GM04503 (cell line): ENCODE measurements at regions not wholly inside any gene's neighbourhood (a gene's known extent, or its start where the extent isn't known, plus 50 kb on each side); places are given as distances from the start of the nearest gene placed in this dataset.

ENCODE experiments used
- DNase-seq: peaks from one replicate; pipeline ENCODE4 v3.0.0-alpha.2; 2012; ENCODE audit warnings: low read depth

DNA sequence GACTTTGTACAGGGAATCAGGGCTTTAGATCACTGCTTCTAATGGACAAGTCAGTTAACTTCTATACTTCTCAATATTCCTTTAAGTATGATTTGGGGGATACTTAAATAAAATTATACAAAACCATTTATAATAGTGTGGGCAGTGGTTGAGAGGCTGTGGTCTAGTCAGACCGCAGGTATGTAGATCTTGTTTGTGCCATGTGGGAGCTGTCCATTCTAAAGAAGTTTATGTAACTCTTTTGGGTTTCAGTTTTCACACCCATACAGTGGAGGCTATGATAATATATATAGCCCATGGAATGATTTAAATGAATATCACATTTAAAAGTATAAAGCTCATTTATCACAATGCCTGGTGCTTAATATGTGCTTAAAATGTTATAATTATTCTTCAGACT lies 654.3 kb upstream of the KIF2B start:
- no peak for DNase-seq

DNA sequence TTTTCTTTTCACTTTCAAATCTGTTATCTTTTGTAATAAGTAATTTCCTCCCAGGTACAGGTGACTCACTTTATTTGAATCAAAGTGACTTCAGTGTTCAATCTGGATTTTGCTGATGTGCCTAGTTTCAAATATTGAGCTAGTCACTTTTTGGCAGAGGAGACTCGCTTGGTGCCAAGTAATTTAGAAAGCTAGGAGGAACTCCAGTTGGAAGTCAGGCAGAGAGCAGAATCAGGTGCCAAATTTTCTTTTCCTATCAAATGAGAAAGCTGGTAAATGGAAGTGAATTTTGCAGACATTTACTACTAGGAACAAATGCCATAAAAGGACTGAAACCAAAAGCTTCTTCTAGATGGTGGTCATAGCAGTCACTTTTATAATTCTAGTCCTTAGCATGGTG lies 656.0 kb upstream of the KIF2B start:
- DNase-seq, result no peak

DNA sequence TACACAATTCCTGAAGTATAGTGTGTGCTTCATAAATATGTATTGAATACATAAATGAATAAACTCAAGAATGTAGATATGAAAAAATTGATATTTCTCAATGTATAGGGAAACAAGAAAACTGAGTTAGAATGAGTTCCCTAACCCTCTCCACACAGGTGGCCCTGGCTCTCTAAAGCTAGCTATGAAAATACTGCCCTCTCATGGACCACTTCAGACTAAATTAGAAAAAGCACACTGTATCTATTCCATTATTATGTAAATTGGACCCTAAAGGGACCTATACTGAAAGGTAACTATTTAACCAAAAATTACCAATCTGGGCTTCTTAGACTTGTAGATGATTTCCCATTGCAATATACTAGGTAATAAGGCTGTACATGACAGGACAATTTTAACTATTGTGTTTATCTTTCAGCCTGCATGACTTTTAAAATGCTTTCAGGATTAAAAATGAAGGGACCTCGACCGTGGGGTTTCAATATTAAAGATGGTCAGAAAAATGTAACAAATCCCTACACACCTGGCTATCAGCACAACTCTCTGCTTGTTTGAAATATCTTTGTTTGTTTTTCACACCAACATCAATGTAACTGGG lies 672.5 kb upstream of the KIF2B start:
- no peak for DNase-seq

DNA sequence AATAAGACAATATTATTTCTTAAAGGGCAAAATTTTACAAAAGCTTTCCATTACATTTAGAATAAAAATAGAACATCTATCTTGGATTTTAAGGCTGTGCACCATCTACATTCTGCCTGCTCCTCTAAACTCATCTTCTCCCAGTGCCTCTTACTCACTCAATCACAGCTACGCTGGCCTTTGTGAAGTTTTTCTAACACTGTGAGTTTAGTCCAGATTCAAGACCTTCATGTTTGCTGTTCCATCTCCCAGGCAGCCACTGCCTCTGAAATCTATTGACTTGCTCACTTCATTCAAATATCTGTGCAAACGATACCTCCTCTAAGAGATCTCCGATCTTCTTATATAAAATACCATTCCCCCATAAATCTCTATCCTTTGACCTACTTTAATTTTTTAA lies 673.4 kb upstream of the KIF2B start:
- no peak for DNase-seq

DNA sequence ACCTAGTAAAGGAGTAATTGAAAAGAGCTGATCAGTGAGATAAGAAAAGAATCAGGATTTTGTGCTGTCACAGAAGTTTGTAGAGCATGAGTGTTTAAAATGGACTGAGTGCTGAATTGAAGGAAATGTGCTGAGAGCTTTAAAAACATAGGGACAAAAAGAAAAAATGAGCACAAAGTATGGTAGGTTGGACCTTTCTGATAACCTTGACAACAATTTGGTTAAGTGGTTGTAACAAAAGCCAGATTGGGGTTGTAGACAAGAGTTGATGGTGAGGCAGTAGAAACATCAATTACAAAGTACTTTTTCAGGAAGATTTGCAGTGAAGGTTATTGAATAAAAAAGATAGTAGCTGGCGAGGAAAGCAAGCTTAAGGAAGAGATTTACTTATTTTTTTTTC lies 674.7 kb upstream of the KIF2B start:
- no peak for DNase-seq

DNA sequence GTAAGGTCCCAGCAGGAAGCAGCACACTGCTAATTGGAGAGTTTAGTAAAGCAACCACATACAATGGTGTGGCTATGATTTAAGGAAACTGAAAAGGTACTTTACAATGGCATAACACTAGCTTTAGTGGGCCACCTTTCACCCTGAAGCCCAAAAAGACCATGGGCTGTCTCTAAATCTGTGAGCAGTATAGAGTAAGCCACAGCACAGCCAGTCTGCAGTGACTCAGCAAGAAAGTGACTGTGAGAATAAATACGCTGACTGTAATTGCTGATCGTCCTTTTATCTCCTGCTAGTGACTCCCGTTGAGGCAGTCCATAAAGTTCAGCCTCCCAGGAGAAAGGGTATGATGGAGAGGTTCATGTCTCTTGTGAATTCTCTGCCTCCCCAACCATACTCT lies 679.8 kb upstream of the KIF2B start:
- no peak for DNase-seq

DNA sequence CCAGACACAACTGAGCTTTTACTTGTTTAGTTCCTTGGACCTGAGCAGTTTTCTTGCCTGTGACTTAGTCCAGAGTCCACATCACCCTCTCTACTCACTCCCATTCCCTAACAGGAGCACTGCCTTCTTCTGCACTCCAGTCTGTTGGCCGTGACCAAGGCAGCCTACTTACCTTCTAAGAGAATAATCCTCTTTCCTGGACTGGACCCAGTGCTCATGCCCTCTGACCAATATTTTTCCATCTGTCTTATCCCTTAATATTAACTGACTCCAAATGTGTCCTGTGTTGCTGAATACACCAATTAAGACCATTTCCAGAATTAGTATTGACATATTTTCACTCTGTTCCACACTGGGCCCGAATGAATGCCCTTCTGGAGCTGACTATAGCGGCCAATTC lies 681.0 kb upstream of the KIF2B start:
- DNase-seq, result no peak

DNA sequence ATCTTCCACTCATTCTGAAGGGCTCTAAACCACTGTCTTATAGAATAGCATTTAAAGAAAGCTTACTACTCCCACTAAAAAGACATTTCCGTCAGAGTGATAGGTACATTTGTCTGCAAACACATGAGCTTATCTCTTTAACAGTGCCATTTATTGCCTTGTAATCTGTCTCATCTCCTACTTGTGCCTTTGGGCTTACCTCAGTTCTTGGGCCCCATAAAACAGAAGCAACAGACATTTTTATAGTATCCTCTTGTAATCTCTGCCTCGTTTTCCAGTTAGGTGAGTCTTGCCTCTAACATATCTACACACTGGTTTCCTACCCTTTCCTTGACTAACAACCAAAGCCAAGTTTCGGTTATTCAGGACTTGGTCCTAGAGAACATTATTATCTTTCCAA lies 681.4 kb upstream of the KIF2B start:
- DNase-seq, result no peak

DNA sequence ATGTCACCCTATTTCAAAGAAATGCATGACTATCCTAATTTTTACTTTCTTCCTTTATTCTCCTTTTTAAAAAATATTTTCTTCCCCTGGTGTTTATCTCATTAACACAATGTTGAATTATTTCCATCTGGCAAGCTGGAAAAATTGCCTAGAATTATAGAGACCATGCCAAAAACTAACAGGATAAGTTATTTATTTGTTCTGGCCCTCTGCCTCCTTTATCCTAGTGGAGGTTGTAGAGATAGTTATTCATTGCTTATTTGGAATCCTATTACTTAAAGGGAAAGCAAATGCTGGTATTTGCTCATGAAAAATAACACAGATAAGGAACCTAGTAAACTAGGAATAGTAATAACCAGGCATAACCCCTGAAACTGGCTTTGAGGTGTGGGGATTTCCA lies 684.9 kb upstream of the KIF2B start:
- DNase-seq, result no peak

DNA sequence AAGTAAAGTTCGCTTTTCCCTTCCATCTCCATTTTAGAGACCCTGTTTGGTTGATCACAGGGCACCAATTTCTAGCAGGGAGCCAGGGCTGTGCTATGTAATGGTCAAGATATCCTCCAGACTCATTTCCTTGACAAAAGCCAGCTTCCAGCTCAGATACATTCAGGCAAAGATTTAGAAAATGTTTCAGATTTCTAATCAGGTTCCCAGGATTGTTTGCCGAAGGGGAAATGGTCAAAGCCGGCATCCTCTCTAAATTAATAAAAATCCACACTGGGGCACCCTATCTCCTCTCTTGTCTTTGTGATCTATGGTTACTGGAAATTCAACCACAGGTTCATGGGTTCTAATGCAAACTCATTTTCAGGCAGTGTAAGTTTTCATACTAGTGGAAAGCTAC lies 686.8 kb upstream of the KIF2B start:
- no peak for DNase-seq

DNA sequence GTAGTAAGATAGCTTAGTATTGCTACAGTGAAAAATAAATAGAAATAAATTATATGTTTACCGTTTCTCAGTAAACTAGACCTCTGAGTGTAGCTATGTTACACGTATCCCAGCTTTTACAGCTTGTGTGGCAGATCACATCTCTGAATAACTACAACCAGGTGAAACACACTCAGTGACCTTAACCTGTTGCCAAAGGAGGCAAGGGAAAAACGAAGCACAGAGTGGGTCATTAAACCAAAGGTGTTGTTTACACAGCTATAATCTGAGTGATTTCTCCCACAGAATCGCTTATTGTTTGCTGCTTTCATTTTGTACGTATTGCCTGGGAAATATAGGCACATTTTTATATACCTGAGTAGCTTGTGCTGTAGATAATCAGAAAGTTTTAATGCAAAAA lies 688.2 kb upstream of the KIF2B start:
- DNase-seq, result no peak

DNA sequence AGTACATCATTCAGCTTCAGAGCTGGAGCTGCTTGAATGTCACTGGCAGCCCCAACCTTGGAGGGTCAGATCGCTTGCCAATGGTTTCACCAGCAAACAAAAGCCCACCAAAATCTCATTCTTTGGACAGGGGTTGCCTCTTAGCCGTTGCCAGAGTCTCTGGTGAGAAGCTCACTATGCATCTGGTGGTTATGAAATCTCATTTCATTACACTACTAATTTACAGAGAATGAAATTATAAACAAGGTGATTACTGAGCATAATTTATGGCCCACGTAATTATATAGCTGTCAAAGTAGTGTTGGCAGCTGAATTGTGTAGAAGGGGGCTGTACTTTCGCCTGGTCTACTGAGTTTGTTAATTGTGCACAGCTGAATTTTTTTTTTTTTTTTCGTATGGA lies 688.9 kb upstream of the KIF2B start:
- no peak for DNase-seq

DNA sequence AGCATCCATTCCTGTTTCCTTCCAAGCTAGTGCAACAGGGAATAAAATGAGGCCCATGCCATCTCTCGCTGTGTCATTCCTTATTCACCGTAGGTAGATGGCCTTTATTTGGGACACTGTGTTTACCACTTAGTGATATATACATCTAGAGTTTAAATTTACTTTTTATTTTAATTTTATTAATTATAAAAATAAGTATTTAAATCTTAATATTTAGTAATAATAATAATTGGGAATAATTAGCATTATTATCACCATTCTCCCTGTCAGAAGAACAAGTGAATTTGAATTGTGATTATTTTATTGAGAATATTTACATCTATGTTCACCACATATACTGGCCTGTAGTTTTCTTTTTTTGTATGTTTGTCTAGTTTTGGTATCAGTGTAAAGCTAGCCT lies 692.9 kb upstream of the KIF2B start:
- no peak for DNase-seq

DNA sequence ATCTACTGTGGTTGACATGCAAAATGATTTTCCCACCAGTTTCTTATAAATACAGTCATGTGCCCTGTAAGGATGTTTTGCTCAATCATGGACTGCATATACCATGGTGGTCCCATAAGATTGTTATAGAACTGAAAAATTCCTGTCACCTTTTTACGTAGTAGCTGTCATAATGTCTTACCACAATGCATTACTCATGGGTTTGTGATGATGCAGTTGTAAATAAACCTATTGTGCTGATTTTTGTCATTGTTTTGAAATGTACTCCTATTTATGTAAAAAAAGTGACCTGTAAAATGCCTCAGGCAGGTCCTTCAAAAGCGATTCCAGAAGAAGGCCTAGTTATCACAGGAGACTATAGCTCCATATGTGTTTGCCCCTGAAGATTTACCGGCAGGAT lies 695.4 kb upstream of the KIF2B start:
- no peak for DNase-seq

DNA sequence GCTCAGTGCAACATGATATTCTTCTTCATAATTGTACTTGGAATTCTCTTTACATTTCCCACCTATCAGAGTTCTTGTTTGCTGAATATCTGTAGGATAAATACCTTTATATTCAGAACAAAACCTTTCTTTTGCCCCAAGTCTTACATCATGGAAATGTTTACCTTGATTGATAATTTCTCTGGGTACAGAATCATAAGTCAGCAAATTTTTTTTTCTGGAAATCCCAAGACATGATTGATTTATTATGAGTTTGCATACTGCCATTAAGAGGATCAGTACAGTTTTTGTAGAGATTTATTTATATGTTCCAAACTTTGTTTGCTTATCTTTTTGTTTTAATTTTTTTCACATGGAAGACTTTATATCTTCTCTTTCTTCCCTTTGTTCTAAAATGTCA lies 699.8 kb upstream of the KIF2B start:
- DNase-seq, result no peak

DNA sequence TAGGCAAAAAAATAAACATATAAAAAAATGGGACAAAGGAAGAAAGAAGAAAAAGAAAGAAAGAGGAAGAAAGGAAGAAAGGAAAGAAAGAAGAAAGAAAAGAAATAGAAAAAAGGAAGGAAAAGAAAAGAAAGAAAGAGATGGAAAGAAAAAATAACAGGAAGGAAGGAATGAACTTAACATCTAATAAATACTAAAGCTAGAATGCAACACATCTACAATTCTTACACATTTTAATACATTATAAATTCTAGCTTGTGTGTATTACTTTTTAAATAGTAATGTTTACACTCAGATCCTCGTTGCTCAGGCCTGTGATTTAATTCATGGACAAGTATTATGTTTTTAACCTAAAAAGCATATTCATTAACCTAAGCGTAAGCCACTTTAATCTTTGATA lies 703.0 kb upstream of the KIF2B start:
- DNase-seq, result no peak

DNA sequence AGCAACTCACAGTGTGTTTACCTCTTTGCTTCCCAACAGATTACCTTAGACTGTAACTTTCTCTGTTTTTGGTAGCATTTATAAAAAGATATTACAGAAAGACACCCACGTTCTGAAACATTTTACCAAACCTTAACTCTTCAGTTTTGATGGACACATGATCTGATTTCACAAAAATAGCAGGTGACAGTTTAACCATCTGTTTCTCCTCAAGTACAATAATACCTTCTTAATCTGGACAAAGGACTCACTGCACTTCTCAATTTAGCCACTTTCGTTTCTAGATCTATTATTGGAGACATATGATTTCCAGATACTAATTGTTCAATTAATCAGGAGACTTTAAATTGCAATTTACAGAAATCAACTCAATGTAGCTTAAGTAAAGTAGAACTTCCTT lies 703.8 kb upstream of the KIF2B start:
- DNase-seq, result no peak

DNA sequence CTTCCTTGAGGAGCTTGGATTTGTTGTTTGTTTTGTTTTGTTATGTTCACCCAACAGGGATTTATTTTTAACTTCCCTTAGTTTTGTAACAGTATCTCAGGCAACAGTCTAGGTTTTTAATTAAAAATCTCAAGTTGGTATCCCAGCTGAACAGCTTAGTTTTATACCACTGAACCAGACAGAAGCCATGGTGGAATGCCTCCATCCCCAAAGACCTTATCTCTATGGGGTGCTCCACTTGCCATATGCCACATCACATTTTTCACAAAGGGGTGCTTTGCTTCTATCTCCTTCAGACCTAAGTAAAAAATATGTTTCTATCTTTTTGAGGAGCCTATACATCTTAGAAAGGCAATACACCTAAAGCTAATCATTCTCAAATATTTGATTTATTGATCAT lies 715.8 kb upstream of the KIF2B start:
- DNase-seq, result no peak

DNA sequence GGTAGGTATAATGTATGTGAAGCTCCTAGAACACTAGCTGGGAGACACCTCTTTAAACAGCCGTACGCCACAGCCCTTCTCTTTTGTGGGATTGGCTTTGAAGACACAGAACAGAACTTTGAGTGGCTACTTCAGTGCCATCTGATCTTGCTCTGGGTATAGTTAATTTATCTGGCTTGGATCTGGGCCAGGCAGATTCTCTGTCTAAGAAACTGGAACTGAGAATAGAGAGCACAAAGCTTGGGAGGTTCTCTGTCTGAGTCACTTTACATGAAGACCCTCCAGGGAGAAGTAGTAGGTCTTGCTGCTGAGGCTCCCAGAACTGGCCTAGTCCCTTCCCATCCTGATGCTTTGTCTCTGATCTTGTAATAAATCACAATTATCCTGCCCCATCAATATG lies 721.0 kb upstream of the KIF2B start:
- DNase-seq, result no peak

DNA sequence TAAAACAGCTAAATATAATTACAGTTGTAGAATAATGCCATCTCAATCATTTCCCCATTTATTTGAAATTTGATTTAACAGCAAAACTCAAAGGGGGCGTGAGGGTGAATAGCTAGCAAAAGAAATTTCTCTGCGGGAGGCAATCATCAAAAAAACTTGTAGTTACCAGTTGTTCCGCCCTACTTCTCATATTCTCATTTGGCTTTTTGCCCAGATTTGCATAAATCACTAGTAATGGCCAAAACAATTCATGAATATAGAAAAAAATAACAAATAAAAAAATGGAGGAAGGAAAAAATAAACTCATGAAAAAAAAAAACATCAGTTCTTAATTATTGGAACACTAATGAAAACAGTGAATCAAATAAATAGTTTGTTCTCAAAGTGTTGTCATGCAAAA lies 722.6 kb upstream of the KIF2B start:
- no peak for DNase-seq

DNA sequence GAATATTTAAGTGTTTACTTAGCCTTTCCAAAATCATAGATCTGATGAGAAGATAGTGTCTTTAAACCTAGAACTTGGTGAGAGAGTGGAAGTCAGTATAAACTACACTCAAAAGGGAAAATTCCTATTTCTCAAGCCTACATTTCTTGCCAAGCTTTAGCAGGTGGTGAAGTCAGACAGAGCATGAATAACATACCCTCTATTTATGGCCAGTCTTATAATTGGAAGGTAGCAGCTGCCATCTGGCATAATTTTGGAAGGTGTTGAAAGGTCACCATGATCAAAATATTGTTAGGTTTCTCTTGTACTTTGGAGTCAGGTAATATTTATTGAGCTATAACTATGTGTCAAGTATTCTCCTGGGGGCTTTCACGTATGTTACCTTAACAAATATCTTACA lies 729.3 kb upstream of the KIF2B start:
- DNase-seq, result no peak

DNA sequence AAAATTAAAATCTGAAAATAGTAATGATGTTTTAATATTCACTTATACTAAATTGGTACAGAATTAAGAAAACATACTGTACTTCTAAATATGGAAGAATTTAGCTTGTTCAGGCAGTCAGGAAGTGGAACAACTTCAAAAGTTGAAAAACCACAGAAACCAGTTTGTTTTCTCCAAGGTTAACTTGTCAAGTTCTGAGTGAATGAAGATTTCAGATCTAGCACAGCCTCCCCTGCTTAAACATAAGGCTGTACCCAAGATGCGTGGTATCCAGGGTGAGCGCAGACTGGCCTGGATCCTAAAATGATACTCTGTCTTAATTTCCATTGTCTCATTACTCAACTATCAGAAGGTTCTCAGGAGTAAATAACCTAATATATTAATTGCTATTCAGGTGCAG lies 730.7 kb upstream of the KIF2B start:
- DNase-seq, result no peak

DNA sequence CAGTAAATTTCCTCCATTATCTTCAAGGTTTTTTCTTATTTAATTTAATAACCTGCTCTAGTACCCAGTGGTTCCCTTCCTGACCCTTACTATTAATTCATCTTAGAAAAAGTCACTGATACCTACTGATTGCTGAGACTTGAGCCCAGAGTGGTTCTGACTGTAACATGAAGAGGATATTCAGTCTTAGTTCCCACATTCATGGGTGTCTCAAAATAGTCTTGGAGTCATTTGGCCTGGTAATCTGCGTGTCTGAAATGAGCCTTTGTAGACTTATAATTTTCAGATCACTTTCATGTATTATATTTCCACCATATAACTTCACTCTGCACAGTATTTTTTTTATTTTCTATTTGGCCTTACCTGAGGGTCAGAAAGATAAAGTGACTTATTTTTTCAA lies 732.0 kb upstream of the KIF2B start:
- no peak for DNase-seq

DNA sequence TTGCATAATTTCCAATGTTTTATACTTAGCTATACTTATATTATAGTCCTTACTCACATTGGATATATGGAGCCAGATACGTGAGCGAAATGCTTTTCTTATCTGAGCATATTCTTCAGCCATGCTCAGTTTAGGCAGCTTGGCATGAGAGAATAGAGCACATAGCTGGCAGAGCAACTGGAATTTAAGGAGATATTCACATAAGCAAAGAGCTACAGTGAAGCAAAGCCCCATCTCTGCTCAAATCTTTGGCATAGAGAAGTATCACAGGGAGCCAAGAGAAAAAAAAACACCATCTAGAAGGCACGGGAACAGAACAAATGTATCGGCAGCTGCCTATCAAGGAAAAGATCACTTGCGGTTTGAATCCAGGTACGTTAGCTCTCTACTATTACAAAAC lies 734.2 kb upstream of the KIF2B start:
- no peak for DNase-seq

DNA sequence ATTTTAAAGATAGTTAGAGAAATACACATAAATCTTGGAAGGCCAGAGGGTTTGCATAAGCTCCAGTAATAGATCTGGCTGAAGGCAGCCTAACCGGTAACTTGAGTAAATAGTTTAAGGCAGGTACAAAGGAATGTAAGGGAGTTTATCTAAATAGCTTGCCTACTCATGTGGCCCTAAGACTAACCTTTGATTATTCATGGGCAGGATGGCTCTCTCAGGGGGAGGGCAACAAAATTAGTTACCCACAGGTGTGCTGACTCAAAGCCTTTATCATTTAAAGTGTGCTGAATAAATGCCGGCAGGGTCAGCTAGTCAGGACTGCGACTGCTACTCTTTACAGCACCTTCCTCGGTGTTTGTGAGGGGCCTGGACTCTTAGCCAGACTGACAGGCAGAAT lies 761.3 kb upstream of the KIF2B start:
- no peak for DNase-seq
